HG02759 (cell line): ENCODE measurements at regions not wholly inside any gene's neighbourhood (a gene's known extent, or its start where the extent isn't known, plus 50 kb on each side); places are given as distances from the start of the nearest gene placed in this dataset.

ENCODE experiments used
- ATAC-seq: cut with Tn5 transposase; IDR thresholded peaks from one replicate; pipeline ENCODE4 v1.9.1; 2021; ENCODE audit warnings: mild to moderate bottlenecking, moderate library complexity; ENCODE audit not compliant: unreplicated experiment

DNA sequence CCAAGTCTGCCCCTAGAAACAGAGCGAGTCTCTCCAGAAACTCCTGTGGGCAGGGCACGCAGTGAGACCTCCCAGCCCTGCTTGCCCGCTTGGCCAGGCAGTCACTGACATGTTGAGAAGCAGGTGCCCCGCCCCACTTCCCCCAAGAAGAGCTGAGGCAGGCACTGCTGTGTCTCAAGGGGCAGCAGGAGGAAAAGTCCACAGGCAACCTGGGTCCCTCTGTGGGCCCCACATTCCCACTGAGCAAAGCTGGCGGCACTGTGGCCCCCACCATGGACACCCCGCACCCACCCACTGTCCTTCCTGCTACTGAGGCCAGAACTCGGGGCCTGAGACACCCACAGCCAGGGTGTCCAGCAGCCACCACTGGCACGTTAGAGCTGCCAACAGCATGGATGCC, 137.3 kb upstream of the NKX1-1 start:
- ATAC-seq: no peak

DNA sequence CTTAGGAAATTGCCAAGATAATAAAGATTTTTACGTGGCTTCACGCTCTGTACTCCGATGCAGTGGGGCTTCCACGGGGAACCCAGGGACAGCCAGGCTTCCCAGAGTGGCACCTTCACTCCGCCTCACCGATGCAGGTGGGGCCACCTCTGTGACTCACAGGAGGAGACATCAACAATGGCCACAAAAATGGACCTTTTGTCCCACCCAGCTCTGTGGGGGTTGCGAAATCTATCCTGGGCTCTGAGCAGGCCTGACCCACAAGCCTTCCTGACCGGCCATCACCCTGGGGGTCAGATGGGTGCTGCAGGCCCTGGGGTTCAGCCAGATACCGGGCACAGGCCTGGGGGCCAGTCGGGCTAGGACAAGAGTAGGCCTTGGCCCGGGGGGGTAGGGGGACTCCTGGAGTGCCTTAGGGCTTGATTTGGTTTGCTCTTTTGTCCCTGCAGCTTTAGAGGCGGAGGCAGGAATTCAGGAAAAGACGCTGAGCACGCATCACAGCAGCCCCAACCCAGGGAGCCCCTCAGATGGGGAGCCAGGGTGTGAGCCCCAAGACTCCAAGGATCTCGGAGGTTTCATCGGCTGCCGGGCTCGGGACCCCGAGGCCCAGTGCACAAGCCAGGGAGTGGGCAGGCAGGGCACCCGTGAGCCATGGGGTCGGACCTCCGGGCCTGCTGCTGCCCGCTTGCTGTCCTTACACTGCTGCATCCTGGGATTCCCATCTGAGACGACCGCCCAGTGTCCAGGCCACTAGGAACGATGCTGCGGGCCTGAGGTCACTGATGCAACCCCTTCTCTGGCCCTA, 136.5 kb upstream of the NKX1-1 start:
- no peak for ATAC-seq

DNA sequence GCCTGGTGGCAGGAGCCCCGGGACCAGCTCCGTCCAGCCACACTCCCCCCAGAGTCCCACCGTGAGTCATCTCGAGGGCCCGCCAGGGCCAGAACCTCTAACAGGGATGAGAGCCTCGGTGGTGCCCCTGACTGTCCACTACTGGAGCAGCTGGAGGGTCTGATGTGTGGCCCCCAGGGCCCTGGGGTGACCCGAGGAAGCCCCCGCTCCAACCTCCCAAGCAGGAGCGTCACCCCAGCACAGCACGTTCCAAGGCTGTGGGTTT, 135.9 kb upstream of the NKX1-1 start:
- no peak for ATAC-seq

DNA sequence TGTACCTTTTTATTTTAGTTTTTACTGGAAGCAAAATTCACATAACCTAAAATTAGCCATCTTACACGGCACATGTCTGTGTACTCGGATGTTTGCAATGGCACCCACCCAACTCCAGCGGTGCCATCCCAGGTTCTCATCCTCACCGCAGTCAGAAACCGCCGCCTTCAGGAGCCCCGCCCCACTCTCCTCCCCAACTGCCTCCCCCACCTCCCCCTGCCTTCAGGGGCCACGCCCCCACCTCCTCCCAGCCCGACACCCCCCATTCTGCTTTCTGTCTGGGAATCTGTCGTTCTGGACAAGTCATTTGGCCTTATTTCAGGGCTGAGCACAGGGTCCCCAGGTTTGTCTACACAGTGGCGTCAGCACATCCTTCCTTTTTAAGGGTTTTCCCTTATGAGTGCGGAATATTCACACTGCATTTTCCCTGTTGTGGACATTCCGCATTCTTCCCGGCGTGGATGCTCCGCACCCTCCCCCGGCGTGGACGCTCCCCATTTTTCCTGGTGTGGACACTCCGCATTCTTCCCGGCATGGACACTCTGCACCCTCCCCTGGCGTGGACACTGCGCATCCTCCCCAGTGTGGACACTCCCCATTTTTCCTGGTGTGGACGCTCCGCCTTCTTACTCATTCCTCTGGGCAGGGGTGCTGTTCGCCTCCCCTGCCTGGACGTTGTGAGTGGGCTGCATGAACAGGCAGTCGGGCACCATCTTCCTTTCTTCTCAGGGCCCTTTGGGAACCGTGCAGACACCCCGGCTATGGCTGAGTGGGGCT, 135.4 kb upstream of the NKX1-1 start:
- no peak for ATAC-seq

DNA sequence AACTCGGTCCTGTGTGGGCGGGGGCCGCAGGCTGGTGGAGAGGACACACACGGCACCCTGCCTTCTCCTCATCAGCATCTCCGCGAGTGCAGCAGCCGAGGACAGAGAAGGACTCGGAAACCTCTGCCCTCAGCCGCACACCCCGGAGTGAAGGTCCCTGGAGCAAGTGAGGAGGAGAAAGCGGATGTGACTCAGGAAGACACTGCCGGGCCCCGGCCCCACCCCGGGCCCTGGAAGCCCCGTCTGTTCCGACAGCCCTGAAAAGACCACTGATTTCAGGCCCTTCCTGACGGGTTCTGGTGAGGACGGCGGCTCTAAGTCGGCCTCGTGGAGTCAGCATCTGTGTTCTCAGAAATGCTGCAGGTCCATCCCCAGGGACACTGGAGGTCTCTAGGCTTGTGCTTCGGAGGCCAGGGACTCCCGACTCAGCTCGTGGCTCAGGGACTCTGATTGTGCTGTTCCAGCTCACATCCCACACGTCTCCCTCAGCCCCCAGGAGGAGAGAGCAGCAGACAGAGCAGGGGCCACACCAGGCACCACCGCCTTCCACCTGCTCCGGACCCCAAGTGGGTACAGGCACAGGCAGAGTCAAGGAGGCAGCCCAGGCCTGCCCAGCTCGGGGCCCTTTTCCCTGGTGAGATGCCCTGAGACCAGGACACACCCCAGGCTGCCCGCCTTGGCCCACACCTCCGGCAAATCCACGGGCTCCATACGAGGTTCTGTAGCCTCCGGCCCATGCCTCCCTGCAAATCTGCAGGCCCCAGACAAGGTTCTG, 134.5 kb upstream of the NKX1-1 start:
- ATAC-seq: no peak

DNA sequence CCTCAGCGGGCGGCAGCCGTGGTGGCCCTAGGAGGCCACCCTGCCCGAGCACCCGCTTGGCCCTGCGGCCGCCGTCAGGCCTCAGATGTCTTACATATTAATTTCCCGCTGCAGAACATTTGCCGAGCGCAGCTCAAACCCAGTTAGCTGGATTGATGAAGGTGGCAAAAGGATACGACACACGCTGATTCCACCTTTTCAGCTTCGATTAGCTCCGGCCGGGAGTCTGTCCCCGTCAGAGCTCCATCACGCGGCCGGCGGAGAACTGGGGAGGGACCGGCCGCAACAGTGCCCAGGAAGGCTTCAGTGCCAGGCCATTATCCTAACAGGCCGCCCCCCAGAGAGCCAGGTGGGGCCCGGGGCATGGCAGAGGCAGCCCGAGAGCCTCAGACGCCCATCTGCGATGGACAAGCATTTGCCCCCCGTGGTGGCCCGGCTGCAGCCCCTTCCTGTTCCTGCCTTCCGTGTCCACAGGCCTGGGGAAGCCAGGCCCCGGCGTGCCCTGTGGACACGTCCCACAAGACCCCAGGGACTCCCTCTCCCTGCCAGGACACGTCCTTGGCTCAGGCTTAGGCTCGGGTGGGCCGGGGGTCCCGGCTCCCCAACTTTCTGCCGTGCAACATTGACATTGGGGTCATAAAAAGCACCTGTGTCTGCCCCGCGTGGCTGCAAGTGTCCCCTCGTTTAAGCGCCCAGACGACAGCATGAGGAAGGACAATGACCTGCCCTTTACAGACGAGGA, 133.8 kb upstream of the NKX1-1 start:
- ATAC-seq: no peak

DNA sequence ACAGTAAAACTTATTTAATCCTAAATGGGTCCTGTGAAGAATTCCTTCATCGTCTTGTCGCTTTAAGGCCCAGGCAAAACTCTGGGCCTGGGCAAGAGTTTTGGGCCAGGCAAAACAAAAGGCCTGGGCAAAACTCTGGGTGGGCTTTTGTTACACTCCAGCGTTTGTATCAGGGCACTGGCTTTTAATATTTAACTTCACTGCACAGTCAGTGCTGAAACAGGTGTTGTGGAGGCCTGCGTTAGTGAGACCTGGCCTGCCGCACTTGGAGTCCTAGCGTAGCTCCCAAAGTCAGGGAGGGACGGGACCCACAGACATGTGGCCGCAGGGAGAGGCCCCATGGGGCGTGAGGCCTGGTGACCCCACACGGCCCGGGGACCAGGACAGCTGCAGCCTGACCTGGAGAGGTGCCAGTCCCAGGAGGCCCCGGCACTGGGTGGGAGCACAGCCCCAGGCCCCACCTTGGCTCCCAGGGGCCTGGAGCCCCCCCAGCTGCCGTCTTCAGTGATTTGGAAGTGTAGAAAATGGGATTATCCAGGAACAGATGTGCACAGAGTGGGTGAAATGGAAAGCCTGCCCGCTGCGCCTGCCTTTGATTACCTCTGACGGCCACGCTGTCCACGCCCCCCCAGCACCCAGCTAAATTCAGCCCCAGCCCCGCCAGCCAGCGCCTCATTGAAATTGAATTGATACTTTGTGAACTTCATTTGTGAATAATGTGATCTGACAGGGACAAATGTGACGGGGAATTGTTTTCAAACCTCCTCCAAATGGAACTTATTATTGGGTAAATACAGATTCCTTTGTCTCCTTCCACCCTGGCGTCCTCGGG, 132.9 kb upstream of the NKX1-1 start:
- no peak for ATAC-seq

DNA sequence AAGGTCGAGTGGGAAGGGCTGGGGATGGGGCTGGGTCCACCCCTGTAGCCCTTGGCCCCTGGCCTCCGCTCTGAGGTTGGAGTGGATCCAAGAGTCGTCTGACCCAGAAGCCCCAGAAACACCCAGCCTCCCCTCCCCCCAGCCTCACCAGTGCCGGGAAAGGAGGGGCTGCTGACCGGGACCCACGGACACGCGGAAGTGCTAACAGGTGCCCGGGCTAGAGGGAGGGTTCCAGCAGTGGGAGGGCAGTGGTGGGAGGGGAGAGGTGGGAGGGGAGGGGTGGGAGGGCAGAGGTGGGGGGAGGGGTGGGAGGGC, 131.8 kb upstream of the NKX1-1 start:
- ATAC-seq: no peak

DNA sequence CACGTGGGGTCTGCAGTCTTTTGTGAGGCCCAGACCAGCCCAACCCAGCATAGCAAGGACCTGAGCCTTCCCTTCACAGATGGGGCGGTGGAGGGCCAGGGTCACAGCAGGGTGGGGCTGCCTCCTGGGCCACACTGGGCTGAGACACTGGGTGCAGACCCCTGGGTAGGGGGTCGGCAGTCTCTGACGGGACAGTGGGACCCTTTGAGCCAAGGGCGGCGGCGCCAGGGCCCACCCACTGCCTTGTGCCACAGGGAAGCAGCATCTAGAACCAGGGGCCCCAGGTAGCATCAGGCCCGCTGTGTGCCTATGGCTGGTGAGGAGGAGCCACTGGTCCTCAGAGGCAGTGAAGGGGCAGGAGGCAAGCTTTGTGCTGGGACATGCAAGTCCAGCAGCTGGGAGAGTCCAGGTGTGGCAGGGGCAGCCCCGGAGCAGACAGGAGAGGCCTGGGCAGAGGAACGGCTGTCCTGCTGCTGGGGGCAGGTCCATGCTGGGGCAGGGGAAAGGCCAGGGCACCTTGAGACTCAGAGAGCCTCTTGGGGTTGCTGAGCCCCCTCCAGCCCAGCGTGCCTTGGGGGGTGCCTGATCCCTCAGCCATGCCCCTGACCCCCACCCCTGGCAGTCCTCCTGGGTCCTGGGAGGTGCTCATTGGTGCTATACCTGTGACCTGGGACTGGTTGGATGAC, 131.3 kb upstream of the NKX1-1 start:
- no peak for ATAC-seq

DNA sequence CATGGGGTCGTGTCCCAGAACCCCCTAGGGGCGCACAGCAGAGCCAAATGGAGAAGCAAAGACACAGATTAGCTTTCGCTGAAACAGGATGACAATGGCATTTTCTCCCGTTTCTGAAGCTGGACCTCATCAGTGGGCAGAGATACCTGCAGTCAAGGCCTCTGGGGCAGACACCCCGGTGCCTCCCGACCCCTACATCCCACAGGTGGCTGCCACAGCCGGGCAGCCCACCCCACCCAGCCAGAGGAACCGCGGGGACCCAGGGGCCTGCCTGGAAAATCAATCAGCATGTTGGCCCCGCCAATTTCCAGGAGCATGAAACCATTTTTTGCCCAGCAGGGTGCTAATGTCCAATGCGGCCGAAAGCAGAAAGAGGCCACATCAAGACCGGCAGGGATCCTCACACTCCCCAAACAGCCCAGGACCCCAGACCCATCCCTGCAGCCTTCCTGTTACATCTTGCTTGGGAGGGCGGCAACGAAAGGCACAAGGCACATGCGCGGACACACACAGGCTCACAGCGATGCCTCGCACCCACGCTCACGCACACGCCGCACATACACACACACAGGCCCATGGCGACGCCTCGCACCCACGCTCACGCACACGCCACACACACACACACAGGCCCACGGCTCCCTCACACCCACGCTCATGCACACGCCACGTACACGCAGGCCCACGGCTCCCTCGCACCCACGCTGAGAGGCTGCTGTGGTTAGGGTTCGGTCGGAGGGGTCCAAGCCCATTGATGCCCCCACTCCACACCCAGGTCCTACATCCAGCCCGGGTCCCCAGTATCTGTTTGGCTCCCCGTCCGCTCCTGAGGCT, 130.6 kb upstream of the NKX1-1 start:
- no peak for ATAC-seq

DNA sequence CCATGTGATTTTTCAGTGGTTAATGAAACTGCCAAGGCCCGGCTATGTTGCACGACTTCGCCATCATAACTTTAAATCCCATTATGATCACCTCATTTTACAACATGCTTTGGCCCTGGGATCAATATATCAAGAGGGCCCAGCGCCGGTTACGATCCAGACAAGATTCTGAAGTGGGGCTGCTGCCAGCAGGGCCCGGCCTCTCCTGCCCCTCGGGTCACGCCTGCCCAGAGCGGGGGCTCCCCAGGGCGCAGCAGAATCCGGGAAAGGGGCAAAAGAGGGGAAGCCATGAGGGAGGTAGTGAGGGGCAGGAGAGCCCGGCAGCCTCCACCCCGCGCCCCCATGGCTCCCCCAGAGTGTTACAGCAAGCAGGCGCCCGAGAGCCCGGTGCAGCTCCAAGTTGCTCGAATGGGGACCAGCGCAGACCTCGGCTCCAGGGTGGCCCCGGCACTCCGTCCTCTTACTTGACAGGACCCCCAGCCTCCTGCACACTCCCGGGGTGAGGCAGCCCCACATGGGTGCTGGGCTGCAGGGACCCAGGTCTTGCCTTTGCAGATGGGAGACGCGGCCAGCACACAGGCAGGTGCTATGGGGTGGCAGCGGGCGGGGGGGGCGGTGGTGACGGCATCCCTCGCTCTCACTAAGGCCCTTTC, 129.8 kb upstream of the NKX1-1 start:
- ATAC-seq: no peak

DNA sequence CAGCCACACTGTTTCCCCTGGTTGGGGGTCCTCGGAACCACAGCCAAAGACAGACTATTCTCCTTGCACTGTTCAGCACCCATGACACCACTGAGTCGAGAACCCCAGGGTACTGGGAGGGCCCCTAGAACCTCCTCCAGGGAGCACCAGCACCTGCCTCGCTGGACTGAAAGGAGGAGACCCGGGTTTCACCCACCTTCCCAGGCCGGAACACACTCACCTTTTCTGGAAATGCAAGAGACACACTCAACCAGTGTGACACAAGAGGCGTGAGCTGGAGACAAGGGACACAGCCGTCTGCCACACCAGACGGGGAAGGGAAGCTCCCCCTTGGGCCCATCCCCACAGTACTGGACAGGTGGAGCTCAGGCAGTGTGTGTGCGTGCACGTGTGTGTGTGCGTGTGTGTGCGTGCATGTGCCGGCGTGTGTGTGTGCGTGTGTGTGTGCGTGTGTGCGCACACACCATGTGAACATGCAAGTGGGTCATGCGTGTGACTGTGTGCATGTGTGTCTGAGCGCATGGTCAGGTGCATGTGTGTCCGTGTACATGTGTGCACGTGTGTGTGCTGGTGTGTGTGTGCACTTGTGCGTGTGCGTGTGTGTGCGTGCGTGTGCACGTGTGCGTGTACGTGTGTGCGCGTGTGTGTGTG, 128.8 kb upstream of the NKX1-1 start:
- no peak for ATAC-seq

DNA sequence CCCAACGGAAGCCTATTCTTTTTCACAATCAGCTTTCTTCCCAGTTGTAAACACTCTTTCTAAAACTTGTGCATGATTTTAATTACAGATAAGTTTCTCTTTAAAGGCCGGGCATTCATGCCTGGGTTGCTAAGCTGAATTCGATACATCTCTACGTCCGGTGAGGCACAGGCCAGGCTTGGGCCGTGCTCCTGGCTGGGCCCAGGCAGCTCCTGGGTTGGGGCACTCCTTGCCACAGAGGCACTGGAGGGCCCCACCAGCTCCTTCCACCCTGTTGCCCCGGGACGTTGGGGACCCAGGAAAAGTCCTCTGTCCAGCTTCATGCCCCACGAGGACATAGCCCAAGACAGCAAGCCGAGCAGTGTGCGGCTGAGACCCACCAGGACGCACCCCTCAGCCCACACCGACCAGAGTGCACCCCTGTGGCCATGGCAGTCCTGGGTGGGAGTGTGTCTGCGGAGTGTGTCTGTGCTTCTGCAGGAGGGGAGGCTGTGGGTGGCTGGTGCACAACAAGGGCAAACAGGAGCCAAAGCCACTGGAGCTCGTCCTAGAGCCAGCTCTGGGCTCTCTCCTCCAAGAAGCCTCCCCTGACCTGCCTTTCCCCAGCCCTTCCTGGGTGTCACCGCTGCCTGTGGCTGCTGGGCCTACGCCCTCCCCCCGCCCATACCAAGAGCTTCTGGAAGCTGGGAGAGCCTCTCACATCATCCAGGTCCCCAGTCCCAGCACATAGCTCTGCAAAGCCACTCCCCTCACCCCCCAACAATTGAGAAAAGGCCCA, 128.0 kb upstream of the NKX1-1 start:
- ATAC-seq: no peak

DNA sequence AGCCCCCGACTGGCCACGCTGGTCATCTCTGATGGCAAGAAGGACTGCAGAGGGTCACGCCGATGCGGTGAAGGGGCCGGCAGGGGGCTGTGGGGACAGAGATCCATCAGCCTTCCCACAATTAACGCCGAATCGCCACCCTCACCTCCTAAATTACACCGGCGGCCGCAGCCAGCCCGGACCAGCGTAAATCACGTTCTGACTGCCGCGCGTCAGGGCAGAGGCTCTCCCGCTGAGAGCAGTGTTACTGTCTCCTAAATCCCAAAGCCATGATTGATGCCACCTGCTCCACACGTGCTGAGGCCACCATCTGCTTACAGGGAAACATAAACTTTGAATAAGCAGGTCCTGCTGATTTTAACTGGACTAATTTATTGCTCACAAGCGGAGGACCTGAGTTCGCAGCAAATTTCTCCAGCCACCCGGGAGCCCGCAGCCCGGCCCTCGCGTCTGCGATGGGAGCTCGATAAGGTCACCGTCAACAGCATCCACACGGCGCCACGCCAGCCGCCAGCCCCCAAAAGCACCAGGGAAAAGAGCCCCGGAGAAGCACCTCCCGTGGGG, 127.3 kb upstream of the NKX1-1 start:
- ATAC-seq: no peak

DNA sequence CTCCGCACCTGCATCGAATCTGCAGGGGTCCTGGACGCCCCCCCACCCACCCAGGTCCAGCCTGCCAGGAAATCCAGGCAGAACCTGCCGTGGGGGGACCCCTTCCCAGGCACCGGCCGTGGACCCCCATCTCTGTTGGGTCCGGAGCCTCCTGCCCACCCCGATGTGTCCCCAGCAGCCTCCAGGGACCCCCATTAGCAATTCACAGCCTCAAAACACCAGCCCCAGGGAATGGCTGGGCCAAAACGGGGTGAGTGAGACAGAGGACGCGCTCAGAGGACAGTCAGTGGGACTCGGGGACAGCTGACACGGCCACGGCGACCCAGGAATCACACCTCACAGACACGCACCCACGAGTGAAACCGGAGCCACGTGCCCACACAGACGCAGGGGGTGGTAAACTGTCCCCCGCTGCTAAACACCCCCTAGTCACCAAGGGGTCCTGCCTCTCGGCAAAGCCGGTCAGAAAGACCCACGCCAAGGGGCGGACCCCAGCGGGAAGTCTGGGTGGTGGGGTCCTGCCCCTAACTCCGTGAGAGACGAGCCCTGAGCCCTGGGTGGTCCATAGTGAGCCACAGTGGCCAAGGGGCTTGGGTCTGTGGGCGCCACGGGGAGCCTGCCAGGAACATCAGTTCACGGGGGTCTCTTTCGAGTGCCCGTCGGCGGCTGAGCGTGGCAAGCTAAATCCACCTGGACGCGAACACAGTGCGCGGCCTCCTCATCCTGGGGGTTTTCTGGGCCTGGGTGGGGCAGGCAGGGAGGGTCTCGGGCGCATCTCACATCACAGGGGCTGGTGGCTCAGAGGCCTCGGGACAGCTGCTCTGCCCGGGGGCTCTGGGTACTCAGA, 126.5 kb upstream of the NKX1-1 start:
- ATAC-seq: no peak
